H1 (cell line): ENCODE measurements at regions not wholly inside any gene's neighbourhood (a gene's known extent, or its start where the extent isn't known, plus 50 kb on each side); places are given as distances from the start of the nearest gene placed in this dataset.

Experiments
- CTCF ChIA-PET: fragments of 300-600 bp; sonication (Branson Sonifier 250); formaldehyde crosslinking; loops from one replicate; lab custom pipeline; 2021; ENCODE audit not compliant: partially characterized antibody; lab: Charles Lee
- POLR2A ChIA-PET: fragments of 300-600 bp; sonication (Branson Sonifier 250); formaldehyde crosslinking; loops from one replicate; lab custom pipeline; 2021; ENCODE audit warnings: inconsistent platforms; ENCODE audit not compliant: partially characterized antibody; lab: Charles Lee
- DNase-seq, 2 experiments: peaks; one replicate each; pipeline versions ENCODE4 v3.0.0 to v3.0.0-alpha.2; 2010 to 2022; ENCODE audit warnings: low spot score in 2 of 2, low read depth in 1 of 2, mixed read lengths in 1 of 2
- FAIRE-seq: peaks from 2 replicates; lab custom pipeline; 2011; peaks lifted over from hg19 to GRCh38; lab: Jason Lieb, UNC
- H2AFZ ChIP-seq: 2 replicates; pipeline ENCODE4 v1.8.1; 2012; ENCODE audit warnings: low read length, inconsistent platforms
- H2AK5ac ChIP-seq: 2 replicates; pipeline ENCODE4 v1.6.1; 2013; ENCODE audit warnings: low read depth, low read length
- H2BK120ac ChIP-seq: replicated peaks from 2 replicates; pipeline ENCODE3; 2013; ENCODE audit warnings: low read depth, low read length, inconsistent platforms
- H2BK12ac ChIP-seq: 2 replicates; pipeline ENCODE4 v1.6.1; 2013; ENCODE audit warnings: low read depth, low read length
- H2BK15ac ChIP-seq: 2 replicates; pipeline ENCODE4 v1.6.1; 2013; ENCODE audit warnings: low read length
- H2BK20ac ChIP-seq: 2 replicates; pipeline ENCODE4 v1.6.1; 2013; ENCODE audit warnings: low read length
- H2BK5ac ChIP-seq: 2 replicates; pipeline ENCODE4 v1.6.1; 2013; ENCODE audit warnings: low read depth, low read length
- H3K14ac ChIP-seq: 2 replicates; pipeline ENCODE4 v1.6.1; 2013; ENCODE audit warnings: inconsistent platforms; ENCODE audit not compliant: insufficient read length
- H3K18ac ChIP-seq: 2 replicates; pipeline ENCODE4 v1.6.1; 2013; ENCODE audit warnings: low read length; ENCODE audit errors: extremely low read depth
- H3K23ac ChIP-seq: 2 replicates; pipeline ENCODE4 v1.6.1; 2013; ENCODE audit warnings: inconsistent platforms; ENCODE audit not compliant: insufficient read length
- H3K23me2 ChIP-seq: 2 replicates; pipeline ENCODE4 v1.6.1; 2013; ENCODE audit warnings: low read depth, low read length
- H3K27ac ChIP-seq: 2 replicates; pipeline ENCODE4 v1.6.1; 2011; ENCODE audit warnings: low read depth, low read length, inconsistent platforms
- H3K27me3 ChIP-seq, 4 experiments: replicated peaks in 1 of 4; 1 replicate in 1 of 4; 2 replicates in 3 of 4; pipeline versions ENCODE4 v1.6.1 to v1.8.1; 2011 to 2013; ENCODE audit warnings: low read length in 3 of 4, mild to moderate bottlenecking in 3 of 4, inconsistent platforms in 2 of 4, mixed read lengths in 2 of 4, moderate library complexity in 1 of 4; ENCODE audit not compliant: control insufficient read depth in 3 of 4, insufficient read depth in 3 of 4; ENCODE audit errors: extremely low read depth in 1 of 4
- H3K36me3 ChIP-seq, 4 experiments: 2 replicates each; pipeline versions ENCODE4 v1.6.1 to v1.8.1; 2011 to 2013; ENCODE audit warnings: mild to moderate bottlenecking in 4 of 4, low read length in 3 of 4, moderate library complexity in 2 of 4, control low read depth in 1 of 4, inconsistent platforms in 1 of 4; ENCODE audit not compliant: insufficient read depth in 4 of 4, control insufficient read depth in 2 of 4
- H3K4ac ChIP-seq: replicated peaks from 2 replicates; pipeline ENCODE3; 2013; ENCODE audit warnings: low read length, low read depth, mixed read lengths, inconsistent platforms; ENCODE audit not compliant: insufficient read length
- H3K4me1 ChIP-seq, 4 experiments: replicated peaks in 1 of 4; 1 replicate in 1 of 4; 2 replicates in 3 of 4; pipeline versions ENCODE4 v1.6.1 to v1.8.1; 2011 to 2013; ENCODE audit warnings: low read length in 3 of 4, inconsistent platforms in 2 of 4, mixed read lengths in 1 of 4; ENCODE audit not compliant: insufficient read depth in 4 of 4, control insufficient read depth in 3 of 4
- H3K4me2 ChIP-seq, 2 experiments: 2 replicates each; pipeline versions ENCODE4 v1.6.1 to v1.8.1; 2011 to 2013; ENCODE audit warnings: low read depth in 2 of 2, low read length in 2 of 2, control low read depth in 1 of 2, inconsistent platforms in 1 of 2, mild to moderate bottlenecking in 1 of 2; ENCODE audit not compliant: insufficient read depth in 1 of 2
- H3K4me3 ChIP-seq, 4 experiments: fragments of 200-600, 300-600 bp in 1 of 4; sonication (generic), shearing (Covaris generic), sonication (Bioruptor Twin) in 1 of 4; 2 replicates each; pipeline versions ENCODE4 v1.5.1 to v1.8.1; 2011 to 2016; ENCODE audit warnings: low read length in 4 of 4, low read depth in 3 of 4, control low read depth in 2 of 4, inconsistent platforms in 2 of 4, mild to moderate bottlenecking in 2 of 4, mixed read lengths in 1 of 4, moderate library complexity in 1 of 4; ENCODE audit not compliant: insufficient read depth in 2 of 4; ENCODE audit errors: extremely low read depth in 1 of 4
- H3K56ac ChIP-seq: replicated peaks from 2 replicates; pipeline ENCODE3; 2013; ENCODE audit warnings: low read depth, mild to moderate bottlenecking, mixed read lengths, low read length, inconsistent platforms; ENCODE audit not compliant: insufficient read length
- H3K79me1 ChIP-seq: 2 replicates; pipeline ENCODE4 v1.6.1; 2013; ENCODE audit warnings: low read depth, low read length, control low read depth
- H3K79me2 ChIP-seq, 2 experiments: 2 replicates each; pipeline versions ENCODE4 v1.6.1 to v1.8.1; 2012 to 2013; ENCODE audit warnings: low read length in 2 of 2, mild to moderate bottlenecking in 2 of 2, inconsistent platforms in 1 of 2; ENCODE audit not compliant: insufficient read depth in 2 of 2, control insufficient read depth in 1 of 2
- H3K9ac ChIP-seq, 4 experiments: replicated peaks in 1 of 4; 1 replicate in 1 of 4; 2 replicates in 3 of 4; pipeline versions ENCODE4 v1.6.1 to v1.8.1; 2011 to 2013; ENCODE audit warnings: low read depth in 3 of 4, low read length in 3 of 4, control low read depth in 2 of 4, mild to moderate bottlenecking in 2 of 4, moderate library complexity in 2 of 4, inconsistent platforms in 1 of 4; ENCODE audit errors: extremely low read depth in 1 of 4
- H3K9me3 ChIP-seq, 2 experiments: 2 replicates each; pipeline versions ENCODE4 v1.6.1 to v1.8.1; 2012 to 2013; ENCODE audit warnings: mild to moderate bottlenecking in 2 of 2, moderate library complexity in 2 of 2, control low read depth in 1 of 2, inconsistent platforms in 1 of 2, low read depth in 1 of 2, low read length in 1 of 2, mixed read lengths in 1 of 2; ENCODE audit not compliant: insufficient read depth in 2 of 2
- H4K20me1 ChIP-seq, 2 experiments: replicated peaks in 1 of 2; 2 replicates each; pipeline versions ENCODE3 to v1.8.1; 2011 to 2013; ENCODE audit warnings: inconsistent platforms in 2 of 2, low read length in 2 of 2, mild to moderate bottlenecking in 1 of 2; ENCODE audit not compliant: insufficient read depth in 2 of 2, control insufficient read depth in 1 of 2
- H4K5ac ChIP-seq: 2 replicates; pipeline ENCODE4 v1.6.1; 2013; ENCODE audit warnings: low read length, low read depth, mixed read lengths, inconsistent platforms; ENCODE audit not compliant: insufficient read length
- H4K8ac ChIP-seq: 2 replicates; pipeline ENCODE4 v1.8.0; 2013; ENCODE audit warnings: mild to moderate bottlenecking, moderate library complexity, low read length, inconsistent platforms; ENCODE audit not compliant: insufficient read depth; ENCODE audit errors: extremely low read depth
- H4K91ac ChIP-seq: replicated peaks from 2 replicates; pipeline ENCODE3; 2013; ENCODE audit warnings: low read length, mixed read lengths, inconsistent platforms; ENCODE audit not compliant: insufficient read length
- CREB1 ChIP-seq: IDR thresholded peaks from 2 replicates; pipeline ENCODE4 v1.6.1; 2012; ENCODE audit warnings: inconsistent platforms
- EZH2 ChIP-seq: fragments of 200-600 bp; sonication (generic); IDR thresholded peaks from 2 replicates; pipeline ENCODE4 v1.7.1; 2012; ENCODE audit warnings: low read depth, mild to moderate bottlenecking, moderate library complexity, low read length, inconsistent platforms; ENCODE audit not compliant: severe bottlenecking
- GABPA ChIP-seq: IDR thresholded peaks from 2 replicates; pipeline ENCODE4 v1.6.1; 2011; ENCODE audit warnings: mild to moderate bottlenecking, low read length, moderate library complexity, borderline replicate concordance; ENCODE audit not compliant: insufficient read depth
- HDAC6 ChIP-seq: IDR thresholded peaks from one replicate; pipeline ENCODE4 v1.7.1; 2012; ENCODE audit warnings: low read depth, mild to moderate bottlenecking, inconsistent platforms, low read length, moderate library complexity
- NRF1 ChIP-seq: IDR thresholded peaks from 2 replicates; pipeline ENCODE4 v1.6.1; 2011; ENCODE audit warnings: mild to moderate bottlenecking, low read depth, low read length, improper control_type of control experiment
- POLR2AphosphoS5 ChIP-seq: IDR thresholded peaks from 2 replicates; pipeline ENCODE4 v1.6.1; 2011; ENCODE audit warnings: low read depth, low read length
- SIX5 ChIP-seq: IDR thresholded peaks from 2 replicates; pipeline ENCODE4 v1.6.1; 2011; ENCODE audit warnings: mild to moderate bottlenecking, low read depth, low read length
- SP4 ChIP-seq: IDR thresholded peaks from 2 replicates; pipeline ENCODE4 v1.6.1; 2012; ENCODE audit warnings: low read length, inconsistent platforms
- TCF12 ChIP-seq: IDR thresholded peaks from 2 replicates; pipeline ENCODE4 v1.6.1; 2011; ENCODE audit warnings: low read depth, mild to moderate bottlenecking, low read length
- WGBS, 2 experiments: shearing (Covaris generic) in 1 of 2; methylation state at CpG; one replicate each; pipeline versions ENCODE4 v1.1.6 to v1.1.7; 2013 to 2015; ENCODE audit warnings: low lambda C conversion rate in 2 of 2, mixed read lengths in 2 of 2, inconsistent platforms in 1 of 2, low coverage in 1 of 2, missing lambda C conversion rate in 1 of 2; ENCODE audit not compliant: insufficient replicate concordance in 2 of 2, insufficient coverage in 1 of 2, insufficient read length in 1 of 2; ENCODE audit errors: extremely low coverage in 1 of 2, missing lambda C conversion rate in 1 of 2; 5-methylcytosine and 5-hydroxymethylcytosine counted together
- TF ChIP-seq, protein P1 (sequence below), 3 experiments: IDR thresholded peaks; 1 replicate in 2 of 3; 2 replicates in 1 of 3; pipeline versions ENCODE4 v1.5.1 to v1.6.1; 2011; ENCODE audit warnings: low read length in 3 of 3, mild to moderate bottlenecking in 3 of 3, inconsistent platforms in 2 of 3, low read depth in 1 of 3, moderate library complexity in 1 of 3; ENCODE audit not compliant: insufficient read depth in 1 of 3; ENCODE audit errors: control extremely low read depth in 1 of 3
- TF ChIP-seq, protein P2 (sequence below): IDR thresholded peaks from 2 replicates; pipeline ENCODE4 v1.6.1; 2012; ENCODE audit warnings: inconsistent platforms

DNA sequence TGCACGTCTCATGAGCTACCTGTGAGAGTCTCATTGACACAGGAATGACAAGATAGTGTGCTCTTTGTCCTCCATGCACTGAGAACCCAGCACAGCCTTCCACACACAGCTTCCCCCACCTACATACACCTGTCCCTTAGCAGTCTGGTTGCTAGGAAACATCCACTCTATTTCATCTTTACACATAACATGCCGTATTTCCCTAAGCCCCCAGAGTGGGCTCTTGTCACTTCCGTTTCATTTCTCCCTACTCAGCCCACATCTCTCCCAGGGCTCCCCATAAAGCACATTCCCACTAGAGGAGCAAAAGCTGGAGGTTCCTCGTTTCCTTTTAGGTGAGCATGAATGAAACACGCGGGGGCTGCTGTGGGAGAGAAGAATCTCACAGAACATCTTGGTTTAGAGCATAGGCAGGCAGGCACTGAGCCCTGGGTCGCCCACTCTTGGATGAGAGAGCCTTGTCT lies 137.1 kb downstream of the ETS2 start:
- no peak overlapping the region for H2BK120ac ChIP-seq
- DNase-seq: no peak
- no peak overlapping the region for H3K18ac ChIP-seq
- no peak for FAIRE-seq
- no peak overlapping the region for H3K9ac ChIP-seq
- no peak overlapping the region for H2AFZ ChIP-seq
- H3K4me2 ChIP-seq: no peak overlapping the region
- no peak overlapping the region for H2BK15ac ChIP-seq
- ChIA-PET CTCF (interaction anchor here (0.8 to 1.7 kb wide), 6 partner anchors 13 to 157 kb away, joined by 3 to 6 read pairs (median 4); no protein-coding TSS in a partner anchor), POLR2A (no interaction called here)
- H4K8ac ChIP-seq: no peak overlapping the region
- no peak overlapping the region for H4K5ac ChIP-seq
- no peaks in the 10 kb centered on the region for H3K79me2 ChIP-seq
- no peak overlapping the region for H2AK5ac ChIP-seq
- H2BK12ac ChIP-seq: no peak overlapping the region
- no peak overlapping the region for H3K4ac ChIP-seq
- no peaks in the 10 kb centered on the region for H4K20me1 ChIP-seq
- no peak overlapping the region for H3K27ac ChIP-seq
- H3K23me2 ChIP-seq: no peaks in the 10 kb centered on the region
- peaks cover 4 to 13% (median 7%) of the 10 kb centered on the region in 4 experiments for H3K4me1 ChIP-seq
- H2BK5ac ChIP-seq: no peak overlapping the region
- no peak overlapping the region for H3K56ac ChIP-seq
- TF ChIP-seq, protein P1, sequence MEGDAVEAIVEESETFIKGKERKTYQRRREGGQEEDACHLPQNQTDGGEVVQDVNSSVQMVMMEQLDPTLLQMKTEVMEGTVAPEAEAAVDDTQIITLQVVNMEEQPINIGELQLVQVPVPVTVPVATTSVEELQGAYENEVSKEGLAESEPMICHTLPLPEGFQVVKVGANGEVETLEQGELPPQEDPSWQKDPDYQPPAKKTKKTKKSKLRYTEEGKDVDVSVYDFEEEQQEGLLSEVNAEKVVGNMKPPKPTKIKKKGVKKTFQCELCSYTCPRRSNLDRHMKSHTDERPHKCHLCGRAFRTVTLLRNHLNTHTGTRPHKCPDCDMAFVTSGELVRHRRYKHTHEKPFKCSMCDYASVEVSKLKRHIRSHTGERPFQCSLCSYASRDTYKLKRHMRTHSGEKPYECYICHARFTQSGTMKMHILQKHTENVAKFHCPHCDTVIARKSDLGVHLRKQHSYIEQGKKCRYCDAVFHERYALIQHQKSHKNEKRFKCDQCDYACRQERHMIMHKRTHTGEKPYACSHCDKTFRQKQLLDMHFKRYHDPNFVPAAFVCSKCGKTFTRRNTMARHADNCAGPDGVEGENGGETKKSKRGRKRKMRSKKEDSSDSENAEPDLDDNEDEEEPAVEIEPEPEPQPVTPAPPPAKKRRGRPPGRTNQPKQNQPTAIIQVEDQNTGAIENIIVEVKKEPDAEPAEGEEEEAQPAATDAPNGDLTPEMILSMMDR (IDR thresholded peaks at IDR 0.05; ENCODE audit: control extremely low read depth in 1 of 3, insufficient read depth in 1 of 3, low read depth in 1 of 3, low read length in 3 of 3): no peak
- TF ChIP-seq TCF12 (no peak), SP4 (no peak), SIX5 (no peak), GABPA (no peak), CREB1 (no peak), POLR2AphosphoS5 (no peak), EZH2 (no peak), HDAC6 (no peak), NRF1 (no peak)
- TF ChIP-seq, protein P2, sequence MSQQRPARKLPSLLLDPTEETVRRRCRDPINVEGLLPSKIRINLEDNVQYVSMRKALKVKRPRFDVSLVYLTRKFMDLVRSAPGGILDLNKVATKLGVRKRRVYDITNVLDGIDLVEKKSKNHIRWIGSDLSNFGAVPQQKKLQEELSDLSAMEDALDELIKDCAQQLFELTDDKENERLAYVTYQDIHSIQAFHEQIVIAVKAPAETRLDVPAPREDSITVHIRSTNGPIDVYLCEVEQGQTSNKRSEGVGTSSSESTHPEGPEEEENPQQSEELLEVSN: no peak
- H3K9me3 ChIP-seq: no peaks in the 10 kb centered on the region
- H3K27me3 ChIP-seq: peaks cover 0 to 3% (median 1%) of the 10 kb centered on the region in 4 experiments; a peak in 2 of 7 replicates
- 93% methylated on average over 7 of the region's 7 CpGs; no CpG with 5 or more reads in 1 of the 2 experiments for WGBS, 2 experiments
- no peak overlapping the region for H2BK20ac ChIP-seq
- H4K91ac ChIP-seq: no peak overlapping the region
- H3K14ac ChIP-seq: no peak overlapping the region
- no peak overlapping the region for H3K23ac ChIP-seq
- H3K4me3 ChIP-seq: no peak overlapping the region
- H3K36me3 ChIP-seq: no peaks in the 10 kb centered on the region
- no peaks in the 10 kb centered on the region for H3K79me1 ChIP-seq
